Astrocyte (in vitro differentiated cells and primary cell): ENCODE measurements at regions not wholly inside any gene's neighbourhood (a gene's known extent, or its start where the extent isn't known, plus 50 kb on each side); places are given as distances from the start of the nearest gene placed in this dataset.

Experiments
- CTCF ChIP-seq: IDR thresholded peaks from 2 replicates; pipeline ENCODE4 v1.5.1; 2011; ENCODE audit warnings: low read depth, mild to moderate bottlenecking, inconsistent platforms, low read length, moderate library complexity; ENCODE audit not compliant: insufficient read depth
- EZH2 ChIP-seq: IDR thresholded peaks from 2 replicates; pipeline ENCODE4 v1.6.1; 2012; ENCODE audit warnings: mild to moderate bottlenecking, low read length, inconsistent platforms; ENCODE audit not compliant: insufficient read depth

- TF ChIP-seq CTCF (no peak), EZH2 (no peak)
These were observed 493.7 kb upstream of the HS6ST1 start for GRCh38 chr2:128812183-128812940.
